ENCODE measurements at regions not wholly inside any gene's neighbourhood (a gene's known extent, or its start where the extent isn't known, plus 50 kb on each side); places are given as distances from the start of the nearest gene placed in this dataset.

GRCh38 chr18:26741758-26742157 lies 123.7 kb downstream of the AQP4 start:
- DNase-seq, result no peak

- no peak for DNase-seq
Observed at GRCh38 chr18:26741048-26741447, 124.5 kb downstream of the AQP4 start.

GRCh38 chr18:26740396-26740795 lies 125.1 kb downstream of the AQP4 start:
- DNase-seq, result no peak

GRCh38 chr18:26738706-26739105 lies 126.8 kb downstream of the AQP4 start:
- no peak for DNase-seq

GRCh38 chr18:26736301-26736700 lies 129.2 kb downstream of the AQP4 start:
- no peak for DNase-seq

GRCh38 chr18:26734760-26735159 lies 130.7 kb downstream of the AQP4 start:
- DNase-seq, result no peak

- no peak for DNase-seq
Observed at GRCh38 chr18:26729449-26729848, 136.1 kb downstream of the AQP4 start.

GRCh38 chr18:26729008-26729407 lies 136.5 kb downstream of the AQP4 start:
- DNase-seq, result no peak

- DNase-seq, result no peak
Observed at GRCh38 chr18:26723981-26724380, 141.5 kb downstream of the AQP4 start.

GRCh38 chr18:26722565-26722931 lies 143.0 kb downstream of the AQP4 start:
- no peak for DNase-seq

- no peak for DNase-seq
Observed at GRCh38 chr18:26721854-26722564, 143.5 kb downstream of the AQP4 start.

GRCh38 chr18:26719896-26720295 lies 145.6 kb downstream of the AQP4 start:
- no peak for DNase-seq

- DNase-seq, result no peak
Observed at GRCh38 chr18:26717123-26717719, 148.3 kb downstream of the AQP4 start.

GRCh38 chr18:26714739-26715138 lies 150.8 kb downstream of the AQP4 start:
- peak; percentile 19 for DNase-seq

- no peak for DNase-seq
Observed at GRCh38 chr18:26711756-26712155, 153.8 kb downstream of the AQP4 start.

- DNase-seq, result no peak
Observed at GRCh38 chr18:26710470-26711096, 154.9 kb downstream of the AQP4 start.

GRCh38 chr18:26709897-26710296 lies 155.6 kb downstream of the AQP4 start:
- DNase-seq, result no peak

- no peak for DNase-seq
Observed at GRCh38 chr18:26708806-26709716, 156.4 kb downstream of the AQP4 start.

GRCh38 chr18:26706911-26707351 lies 158.6 kb downstream of the AQP4 start:
- no peak for DNase-seq

GRCh38 chr18:26705757-26706156 lies 157.4 kb upstream of the KCTD1 start:
- DNase-seq, result no peak

GRCh38 chr18:26703170-26703930 lies 155.0 kb upstream of the KCTD1 start:
- DNase-seq, result no peak

GRCh38 chr18:26702086-26702485 lies 153.7 kb upstream of the KCTD1 start:
- no peak for DNase-seq
